Parathyroid adenoma (tissue), 2 donors: ENCODE measurements at regions not wholly inside any gene's neighbourhood (a gene's known extent, or its start where the extent isn't known, plus 50 kb on each side); places are given as distances from the start of the nearest gene placed in this dataset.

ENCODE experiments used
- H2AFZ ChIP-seq: fragments of 300-600 bp; sonication (generic); one replicate; pipeline ENCODE4 v1.7.0; 2017; ENCODE audit warnings: antibody characterized with exemption, mild to moderate bottlenecking
- H3K27ac ChIP-seq: fragments of 300-600 bp; sonication (generic); one replicate; pipeline ENCODE4 v1.7.0; 2017
- H3K27me3 ChIP-seq: fragments of 300-600 bp; sonication (generic); one replicate; pipeline ENCODE4 v1.7.0; 2017; ENCODE audit warnings: low read length; ENCODE audit not compliant: control insufficient read depth, insufficient read depth
- H3K36me3 ChIP-seq: fragments of 300-600 bp; sonication (generic); one replicate; pipeline ENCODE4 v1.7.0; 2017; ENCODE audit warnings: low read length; ENCODE audit not compliant: control insufficient read depth, insufficient read depth
- H3K4me1 ChIP-seq: fragments of 300-600 bp; sonication (generic); one replicate; pipeline ENCODE4 v1.7.0; 2017; ENCODE audit warnings: control low read depth
- H3K4me2 ChIP-seq: fragments of 300-600 bp; sonication (generic); one replicate; pipeline ENCODE4 v1.7.0; 2017; ENCODE audit warnings: low read length
- H3K4me3 ChIP-seq: fragments of 300-600 bp; sonication (generic); one replicate; pipeline ENCODE4 v1.7.0; 2017; ENCODE audit warnings: low read depth, low read length
- H3K79me2 ChIP-seq: fragments of 300-600 bp; sonication (generic); one replicate; pipeline ENCODE4 v1.7.0; 2017; ENCODE audit warnings: control low read depth
- H3K9ac ChIP-seq: fragments of 300-600 bp; sonication (generic); one replicate; pipeline ENCODE4 v1.7.0; 2017; ENCODE audit warnings: mild to moderate bottlenecking
- H3K9me3 ChIP-seq: fragments of 300-600 bp; sonication (generic); one replicate; pipeline ENCODE4 v1.7.0; 2017; ENCODE audit warnings: low read length; ENCODE audit not compliant: control insufficient read depth
- CTCF ChIP-seq: fragments of 300-600 bp; sonication (generic); IDR thresholded peaks from one replicate; pipeline ENCODE4 v1.7.0; 2017; ENCODE audit warnings: antibody characterized with exemption, mild to moderate bottlenecking
- donor health status: primary hyperparathyroidism.

- H3K27me3 ChIP-seq = no peaks in the 10 kb centered on the region
- TF ChIP-seq CTCF = no peak
- no peak overlapping the region for H3K27ac ChIP-seq
- no peak overlapping the region for H3K4me3 ChIP-seq
- H3K36me3 ChIP-seq = no peaks in the 10 kb centered on the region
- no peaks in the 10 kb centered on the region for H3K9me3 ChIP-seq
- H3K79me2 ChIP-seq = no peaks in the 10 kb centered on the region
- H2AFZ ChIP-seq = no peak overlapping the region
- no peak overlapping the region for H3K4me2 ChIP-seq
- no peaks in the 10 kb centered on the region for H3K4me1 ChIP-seq
- no peak overlapping the region for H3K9ac ChIP-seq
These were observed 53.4 kb upstream of the C1orf185 start for GRCh38 chr1:51048670-51049069.
